GDM1 (cell line): ENCODE measurements at regions not wholly inside any gene's neighbourhood (a gene's known extent, or its start where the extent isn't known, plus 50 kb on each side); places are given as distances from the start of the nearest gene placed in this dataset.
"Not testable (repeated sequence)": the region's sequence is repeated elsewhere in the genome, so short reads cannot be mapped to it uniquely, and the experiment has no call there.

Experiments
- DNase-seq: peaks from one replicate; lab custom pipeline; 2025; lab: John Stamatoyannopoulos, UW

GRCh38 chr6:120930500-120930899, 403.8 kb downstream of the TBC1D32 start:
- DNase-seq, result not testable (repeated sequence)

GRCh38 chr6:120924214-120924613, 410.1 kb downstream of the TBC1D32 start:
- no peak for DNase-seq

DNA sequence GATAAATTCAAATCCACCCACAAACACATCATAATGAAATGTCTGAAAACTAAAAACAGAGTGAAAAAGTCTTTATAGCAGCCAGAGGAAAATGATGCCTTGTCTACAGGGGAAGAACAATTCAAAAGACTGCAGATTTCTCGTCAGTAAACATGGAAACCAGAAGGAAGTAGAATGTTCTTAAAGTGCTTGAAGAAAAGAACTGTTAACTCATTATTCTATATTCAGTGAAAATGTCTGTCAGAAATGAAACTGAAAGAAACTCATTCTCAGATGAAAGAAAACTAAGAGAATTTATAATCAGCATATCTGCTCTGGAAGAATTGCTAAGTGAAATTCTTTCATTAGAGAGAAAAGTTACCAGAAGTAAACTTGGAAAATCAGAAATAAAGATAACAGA, 416.1 kb downstream of the TBC1D32 start:
- no peak for DNase-seq

GRCh38 chr6:120916844-120917243, 417.4 kb downstream of the TBC1D32 start:
- no peak for DNase-seq

- DNase-seq, result no peak
Observed at GRCh38 chr6:120913486-120913885, 420.8 kb downstream of the TBC1D32 start.

- DNase-seq, result no peak
Observed at GRCh38 chr6:120908767-120909166, 425.5 kb downstream of the TBC1D32 start.

GRCh38 chr6:120903836-120904235, 430.4 kb downstream of the TBC1D32 start:
- no peak for DNase-seq

GRCh38 chr6:120899932-120900331, 434.3 kb downstream of the TBC1D32 start:
- DNase-seq, result no peak

- DNase-seq, result no peak
Observed at GRCh38 chr6:120894077-120894476, 440.2 kb downstream of the TBC1D32 start.

GRCh38 chr6:120876931-120877330, 457.3 kb downstream of the TBC1D32 start:
- no peak for DNase-seq

DNA sequence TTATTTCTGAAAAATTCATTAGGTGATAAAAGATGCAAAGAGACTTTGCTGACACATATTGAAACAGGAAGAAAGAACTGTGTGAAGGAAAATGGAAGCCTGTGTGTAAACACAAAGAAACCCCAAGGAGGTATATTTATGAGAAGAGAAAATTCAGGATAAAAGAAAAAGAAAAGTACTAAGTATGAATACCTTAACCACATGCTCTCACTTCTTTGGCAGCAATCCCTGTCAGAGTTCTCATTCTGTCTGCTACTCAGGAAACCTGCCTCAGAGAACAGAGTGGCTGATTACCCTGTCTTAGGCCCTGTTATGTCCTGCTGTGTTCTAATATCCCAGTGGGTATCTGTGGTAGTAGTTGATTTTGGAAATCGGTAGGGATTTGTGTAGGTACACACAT, 457.9 kb downstream of the TBC1D32 start:
- DNase-seq, result no peak

GRCh38 chr6:120875900-120876299, 458.4 kb downstream of the TBC1D32 start:
- DNase-seq, result no peak

DNA sequence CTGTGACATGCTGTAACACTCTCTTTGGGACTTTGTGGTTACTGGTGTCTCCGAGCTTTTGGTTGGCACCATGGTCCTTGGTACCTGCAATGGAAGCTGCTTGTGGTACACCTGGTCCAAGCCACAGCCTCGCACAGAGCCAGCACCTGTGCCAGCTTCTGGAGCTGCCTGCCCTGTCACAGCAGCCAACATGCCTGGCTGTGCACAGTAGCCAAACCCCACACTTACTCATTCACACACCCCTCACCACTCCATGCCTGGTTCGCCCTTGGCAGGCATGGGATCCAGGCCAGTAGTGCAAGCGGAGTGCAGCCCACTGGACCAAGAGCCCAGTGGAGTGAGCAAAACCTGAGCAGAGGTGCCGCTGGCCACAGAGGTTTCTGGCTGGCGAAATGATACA, 459.9 kb downstream of the TBC1D32 start:
- no peak for DNase-seq

DNA sequence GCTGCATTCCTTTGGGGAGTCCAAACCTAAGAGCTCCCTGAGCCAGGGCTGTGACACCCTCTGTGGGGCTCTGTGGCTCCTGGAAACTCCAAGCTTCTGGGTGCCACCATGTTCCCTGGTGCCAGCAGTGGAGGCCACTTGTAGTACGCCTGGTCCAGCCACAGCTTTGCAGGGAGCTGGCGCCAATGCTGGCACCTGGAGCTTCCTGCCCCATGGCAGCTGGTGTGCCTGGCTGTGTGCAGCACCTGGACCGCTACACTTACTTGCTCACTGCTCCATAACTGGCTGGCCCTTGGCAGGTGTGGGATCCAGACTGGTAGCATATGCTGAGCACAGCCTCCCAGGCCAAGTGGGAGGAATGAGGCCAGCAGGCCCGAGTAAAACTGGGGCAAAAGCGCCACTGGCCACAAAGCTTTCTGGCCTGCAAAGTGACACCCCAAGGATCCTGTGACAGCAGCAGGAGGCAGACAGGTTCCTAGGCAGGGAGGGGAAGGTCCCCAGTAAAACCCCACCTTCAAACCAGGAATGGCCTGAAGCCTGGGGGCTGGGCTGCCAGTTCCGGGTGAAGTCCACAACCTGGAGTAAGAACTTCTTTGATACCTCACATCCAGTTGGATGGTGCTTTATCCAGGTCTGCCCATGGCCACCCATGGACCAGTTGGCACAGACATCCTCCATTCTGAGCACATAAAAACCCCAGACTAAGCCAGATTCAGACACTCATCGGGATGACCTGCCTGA, 461.0 kb downstream of the TBC1D32 start:
- DNase-seq, result no peak

GRCh38 chr6:120872262-120872578, 462.1 kb downstream of the TBC1D32 start:
- DNase-seq, result no peak

DNA sequence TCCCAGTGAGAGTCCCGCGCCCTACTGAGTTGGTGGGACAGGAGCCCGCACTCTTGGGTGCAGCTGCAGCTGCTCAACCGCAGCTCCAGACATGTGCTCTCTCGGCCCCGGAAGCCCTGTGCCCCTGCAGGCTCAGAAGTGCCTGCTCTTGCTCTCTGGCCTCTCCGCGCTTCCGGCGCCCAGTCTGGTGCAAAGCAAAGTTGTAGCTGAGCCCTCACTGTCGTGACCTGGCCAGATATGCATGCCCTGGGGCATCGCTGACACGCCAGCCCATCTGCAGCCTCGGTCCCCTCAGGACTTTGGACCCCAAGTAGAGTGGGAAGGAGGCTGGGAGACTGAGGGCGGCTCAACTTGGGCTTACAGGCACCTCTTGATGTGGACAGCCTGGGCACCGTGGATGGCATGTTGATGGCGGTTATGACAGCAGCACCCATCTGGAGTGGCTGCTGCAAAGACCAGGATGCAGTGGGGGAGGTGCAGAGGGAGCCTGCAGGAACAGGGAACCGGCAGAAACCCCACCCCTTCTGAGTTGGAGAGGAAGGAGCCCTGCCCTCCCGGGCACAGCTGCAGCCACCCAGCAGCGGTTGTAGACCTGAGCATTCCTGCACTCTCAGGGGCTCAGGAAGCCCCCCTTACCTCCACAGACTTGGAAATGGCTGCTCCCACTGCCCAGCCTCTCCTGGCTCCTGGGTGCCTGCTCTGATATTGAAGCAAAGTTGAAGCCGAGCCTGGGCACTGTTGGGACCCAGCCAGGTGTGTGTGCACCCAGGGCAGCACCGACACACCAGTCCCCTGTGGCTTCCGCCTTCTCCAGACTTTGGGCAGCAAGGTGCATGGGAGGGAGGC, 462.6 kb downstream of the TBC1D32 start:
- no peak for DNase-seq

DNA sequence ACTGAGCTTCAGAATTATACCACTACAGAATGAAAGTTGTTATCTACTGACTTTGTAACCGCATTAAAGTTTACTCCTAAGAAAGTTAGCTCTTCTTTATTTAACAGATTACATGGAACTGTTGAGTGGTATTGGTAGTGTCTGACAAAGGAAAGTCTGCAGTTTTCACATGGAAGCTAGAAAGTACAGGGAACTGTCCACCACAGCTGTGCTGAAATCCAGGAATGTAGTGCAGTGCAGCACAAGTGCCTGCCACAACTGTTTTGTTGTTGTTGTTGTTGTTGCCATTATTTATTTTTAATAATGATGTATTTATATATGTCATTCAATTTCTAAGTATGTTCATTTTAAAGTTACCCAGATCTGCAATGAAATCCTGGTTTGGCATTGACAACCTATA, 464.9 kb downstream of the TBC1D32 start:
- no peak for DNase-seq

DNA sequence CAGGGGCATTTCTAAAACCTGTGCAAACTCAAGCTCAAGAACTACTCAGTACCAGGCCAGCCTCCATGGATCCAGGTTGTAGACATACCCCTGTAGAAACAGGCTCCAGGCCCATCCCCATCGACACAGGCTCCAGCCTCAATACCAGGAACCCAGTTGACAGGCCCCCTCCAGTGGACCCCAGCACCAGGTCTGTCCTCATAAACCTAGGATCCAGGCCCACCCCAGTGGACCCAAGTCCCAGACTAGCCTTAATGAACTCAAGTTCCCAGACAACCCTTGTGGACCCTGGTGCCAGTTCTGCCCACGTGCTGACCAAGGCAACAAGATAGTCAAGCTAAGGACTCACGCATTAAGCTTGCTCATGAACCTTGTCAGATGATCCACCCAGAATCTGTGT, 476.9 kb downstream of the TBC1D32 start:
- DNase-seq, result no peak

DNA sequence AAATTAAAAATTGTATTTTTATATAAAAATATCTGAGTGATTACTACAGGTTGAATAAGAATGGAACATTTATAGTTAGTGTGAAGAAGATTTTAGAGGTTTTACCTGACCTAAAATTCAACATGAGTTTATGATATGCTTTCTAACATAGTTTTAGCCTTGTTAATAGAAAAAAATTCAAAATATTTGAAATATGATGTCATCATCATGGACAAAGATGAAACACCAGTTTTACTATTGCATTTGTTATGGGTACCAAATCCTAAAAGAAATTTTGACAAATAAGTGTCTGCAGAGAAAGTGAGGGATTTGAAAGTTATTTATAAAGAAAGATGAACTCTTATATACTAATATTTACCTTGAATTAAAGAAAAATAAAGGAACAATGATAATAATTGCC, 479.7 kb downstream of the TBC1D32 start:
- DNase-seq, result no peak

- no peak for DNase-seq
Observed at GRCh38 chr6:120853489-120853888, 480.8 kb downstream of the TBC1D32 start.

- DNase-seq, result no peak
Observed at GRCh38 chr6:120852293-120852849, 481.9 kb downstream of the TBC1D32 start.

- no peak for DNase-seq
Observed at GRCh38 chr6:120826253-120826652, 508.0 kb downstream of the TBC1D32 start.

GRCh38 chr6:120816794-120817193, 517.5 kb downstream of the TBC1D32 start:
- no peak for DNase-seq
